Natural killer cell (primary cell): ENCODE measurements at regions not wholly inside any gene's neighbourhood (a gene's known extent, or its start where the extent isn't known, plus 50 kb on each side); places are given as distances from the start of the nearest gene placed in this dataset.

ENCODE experiments used
- ATAC-seq, 3 donors: fragments of 150-1000 bp in 2 of 3; fragments of 200-7000 bp in 1 of 3; cut with Tn5 transposase; 1 replicate in 1 of 3; 2 replicates in 2 of 3; pipeline ENCODE4 v1.10.0; 2021; ENCODE audit warnings: mild to moderate bottlenecking in 2 of 3, moderate library complexity in 2 of 3
- DNase-seq, 2 donors: peaks; one replicate each; pipeline versions ENCODE4 v3.0.0 to v3.0.0-alpha.2; 2013 to 2021; ENCODE audit warnings: mixed read lengths in 1 of 2
- H3K27ac ChIP-seq: one replicate; pipeline ENCODE4 v1.5.1; 2013; ENCODE audit warnings: mild to moderate bottlenecking, low read length
- H3K27me3 ChIP-seq: one replicate; pipeline ENCODE4 v1.6.1; 2013; ENCODE audit warnings: low read length; ENCODE audit not compliant: control insufficient read depth, insufficient read depth
- H3K36me3 ChIP-seq: one replicate; pipeline ENCODE4 v1.6.1; 2013; ENCODE audit warnings: low read length; ENCODE audit not compliant: control insufficient read depth, insufficient read depth
- H3K4me1 ChIP-seq: one replicate; pipeline ENCODE4 v1.6.1; 2013; ENCODE audit warnings: low read length; ENCODE audit not compliant: control insufficient read depth, insufficient read depth
- H3K4me3 ChIP-seq: one replicate; pipeline ENCODE4 v1.5.1; 2013; ENCODE audit warnings: low read length
- H3K9me3 ChIP-seq: one replicate; pipeline ENCODE4 v1.6.1; 2013; ENCODE audit warnings: low read length; ENCODE audit not compliant: control insufficient read depth, insufficient read depth
- H3K27ac Mint-ChIP-seq, 2 donors: one replicate each; pipeline ENCODE4 v1.8.0; 2022; ENCODE audit warnings: mild to moderate bottlenecking in 2 of 2, mixed read lengths in 2 of 2, moderate library complexity in 1 of 2
- H3K27me3 Mint-ChIP-seq, 2 donors: one replicate each; pipeline ENCODE4 v1.8.0; 2022; ENCODE audit warnings: low read depth in 2 of 2, mixed read lengths in 2 of 2
- H3K36me3 Mint-ChIP-seq: one replicate; pipeline ENCODE4 v1.8.0; 2022; ENCODE audit warnings: mixed read lengths
- H3K4me1 Mint-ChIP-seq, 2 donors: one replicate each; pipeline ENCODE4 v1.8.0; 2022; ENCODE audit warnings: mixed read lengths in 2 of 2
- H3K4me3 Mint-ChIP-seq: one replicate; pipeline ENCODE4 v1.8.0; 2022; ENCODE audit warnings: mild to moderate bottlenecking, moderate library complexity, mixed read lengths
- H3K9me3 Mint-ChIP-seq, 2 donors: one replicate each; pipeline ENCODE4 v1.8.0; 2022; ENCODE audit warnings: mixed read lengths in 2 of 2
- WGBS: methylation state at CpG from one replicate; pipeline ENCODE4 v1.1.7; 2013; ENCODE audit warnings: missing lambda C conversion rate; ENCODE audit not compliant: insufficient coverage; 5-methylcytosine and 5-hydroxymethylcytosine counted together
- intact Hi-C: fragments of 100-400 bp; cut with micrococcal nuclease; formaldehyde crosslinking; loops from one replicate; pipeline ENCODE4 v1.14.2; 2022
- TF ChIP-seq, protein P1 (sequence below): fragments of 200-600 bp; IDR thresholded peaks from one replicate; pipeline ENCODE4 v1.8.0; 2022; ENCODE audit warnings: antibody characterized with exemption

GRCh38 chr11:119513131-119513805 lies 90.3 kb upstream of the THY1 start:
- no peak overlapping the region for H3K4me3 ChIP-seq
- Mint-ChIP-seq H3K4me3 (no peak overlapping the region), H3K4me1 (no peaks in the 10 kb centered on the region), H3K9me3 (no peaks in the 10 kb centered on the region), H3K27me3 (peaks cover 14 to 20% of the 10 kb centered on the region in 2 donors), H3K27ac (no peak overlapping the region), H3K36me3 (no peaks in the 10 kb centered on the region)
- ATAC-seq (no peak), DNase-seq (no peak)
- H3K4me1 ChIP-seq: no peaks in the 10 kb centered on the region
- no peaks in the 10 kb centered on the region for H3K36me3 ChIP-seq
- TF ChIP-seq, protein P1, sequence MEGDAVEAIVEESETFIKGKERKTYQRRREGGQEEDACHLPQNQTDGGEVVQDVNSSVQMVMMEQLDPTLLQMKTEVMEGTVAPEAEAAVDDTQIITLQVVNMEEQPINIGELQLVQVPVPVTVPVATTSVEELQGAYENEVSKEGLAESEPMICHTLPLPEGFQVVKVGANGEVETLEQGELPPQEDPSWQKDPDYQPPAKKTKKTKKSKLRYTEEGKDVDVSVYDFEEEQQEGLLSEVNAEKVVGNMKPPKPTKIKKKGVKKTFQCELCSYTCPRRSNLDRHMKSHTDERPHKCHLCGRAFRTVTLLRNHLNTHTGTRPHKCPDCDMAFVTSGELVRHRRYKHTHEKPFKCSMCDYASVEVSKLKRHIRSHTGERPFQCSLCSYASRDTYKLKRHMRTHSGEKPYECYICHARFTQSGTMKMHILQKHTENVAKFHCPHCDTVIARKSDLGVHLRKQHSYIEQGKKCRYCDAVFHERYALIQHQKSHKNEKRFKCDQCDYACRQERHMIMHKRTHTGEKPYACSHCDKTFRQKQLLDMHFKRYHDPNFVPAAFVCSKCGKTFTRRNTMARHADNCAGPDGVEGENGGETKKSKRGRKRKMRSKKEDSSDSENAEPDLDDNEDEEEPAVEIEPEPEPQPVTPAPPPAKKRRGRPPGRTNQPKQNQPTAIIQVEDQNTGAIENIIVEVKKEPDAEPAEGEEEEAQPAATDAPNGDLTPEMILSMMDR: no peak
- H3K27me3 ChIP-seq: no peaks in the 10 kb centered on the region
- 70% methylated on average over 12 of the region's 12 CpGs for WGBS
- H3K9me3 ChIP-seq: no peaks in the 10 kb centered on the region
- H3K27ac ChIP-seq: no peak overlapping the region
- intact Hi-C loops: no loop called here

GRCh38 chr11:119512369-119512768 lies 89.4 kb upstream of the THY1 start:
- Histone ChIP-seq H3K9me3 (no peaks in the 10 kb centered on the region), H3K27me3 (no peaks in the 10 kb centered on the region), H3K36me3 (no peaks in the 10 kb centered on the region), H3K4me1 (no peaks in the 10 kb centered on the region), H3K27ac (no peak overlapping the region), H3K4me3 (no peak overlapping the region)
- 42% methylated on average over 1 of the region's 3 CpGs for WGBS
- Mint-ChIP-seq H3K27ac (no peak overlapping the region), H3K4me1 (no peaks in the 10 kb centered on the region), H3K36me3 (no peaks in the 10 kb centered on the region), H3K9me3 (no peaks in the 10 kb centered on the region), H3K27me3 (peaks cover 11 to 14% of the 10 kb centered on the region in 2 donors), H3K4me3 (no peak overlapping the region)
- ATAC-seq: no peak
- DNase-seq: no peak
- TF ChIP-seq, protein P1: no peak
- intact Hi-C loops: no loop called here

- no peak overlapping the region for H3K27ac Mint-ChIP-seq
- no peaks in the 10 kb centered on the region for H3K4me1 ChIP-seq
- DNase-seq (no peak), ATAC-seq (no peak)
- H3K27me3 ChIP-seq: no peaks in the 10 kb centered on the region
- H3K4me1 Mint-ChIP-seq: no peaks in the 10 kb centered on the region
- no peaks in the 10 kb centered on the region for H3K36me3 Mint-ChIP-seq
- no peaks in the 10 kb centered on the region for H3K9me3 ChIP-seq
- TF ChIP-seq, protein P1: no peak
- no peak overlapping the region for H3K4me3 Mint-ChIP-seq
- WGBS: 79% methylated on average over 9 of the region's 12 CpGs
- intact Hi-C loops: no loop called here
- no peak overlapping the region for H3K4me3 ChIP-seq
- H3K27me3 Mint-ChIP-seq: peaks cover 5 to 13% of the 10 kb centered on the region in 2 donors
- H3K27ac ChIP-seq: no peak overlapping the region
- no peaks in the 10 kb centered on the region for H3K36me3 ChIP-seq
- no peaks in the 10 kb centered on the region for H3K9me3 Mint-ChIP-seq
Observed at GRCh38 chr11:119511614-119512306, 88.8 kb upstream of the THY1 start.
